GM23338 (cell line): ENCODE measurements at regions not wholly inside any gene's neighbourhood (a gene's known extent, or its start where the extent isn't known, plus 50 kb on each side); places are given as distances from the start of the nearest gene placed in this dataset.

Source experiments
- ATAC-seq: fragments of 200-7000 bp; cut with Tn5 transposase; 3 replicates; pipeline ENCODE4 v1.9.1; 2020
- DNase-seq: peaks from one replicate; pipeline ENCODE4 v3.0.0-alpha.2; 2015; ENCODE audit warnings: low spot score
- H2AFZ ChIP-seq: fragments of 200-600 bp; sonication (generic); 2 replicates; pipeline ENCODE4 v1.8.0; 2016; ENCODE audit warnings: antibody characterized with exemption, mild to moderate bottlenecking, moderate library complexity
- H3F3A ChIP-seq: fragments of 200-600 bp; sonication (generic); replicated peaks from 2 replicates; pipeline ENCODE4 v1.8.0; 2017; ENCODE audit warnings: antibody characterized with exemption, mixed run types, low read depth
- H3K27ac ChIP-seq: fragments of 200-600 bp; sonication (generic); 2 replicates; pipeline ENCODE4 v1.6.1; 2016; ENCODE audit warnings: low read depth
- H3K27me3 ChIP-seq: fragments of 200-600 bp; sonication (generic); 2 replicates; pipeline ENCODE4 v1.8.0; 2016; ENCODE audit warnings: mild to moderate bottlenecking, mixed run types, moderate library complexity; ENCODE audit not compliant: insufficient read depth
- H3K36me3 ChIP-seq: fragments of 200-600 bp; sonication (generic); 2 replicates; pipeline ENCODE4 v1.8.0; 2016; ENCODE audit warnings: mild to moderate bottlenecking; ENCODE audit not compliant: insufficient read depth
- H3K4me1 ChIP-seq: fragments of 200-600 bp; sonication (generic); 2 replicates; pipeline ENCODE4 v1.8.0; 2016; ENCODE audit warnings: mild to moderate bottlenecking, moderate library complexity; ENCODE audit not compliant: insufficient read depth
- H3K4me2 ChIP-seq: fragments of 200-600 bp; sonication (generic); 2 replicates; pipeline ENCODE4 v1.7.1; 2017; ENCODE audit warnings: mixed run types
- H3K4me3 ChIP-seq: fragments of 200-600 bp; sonication (generic); 2 replicates; pipeline ENCODE4 v1.6.1; 2016; ENCODE audit warnings: mixed run types
- H3K79me2 ChIP-seq: fragments of 200-600 bp; sonication (generic); replicated peaks from 2 replicates; pipeline ENCODE4 v1.8.0; 2017; ENCODE audit warnings: mild to moderate bottlenecking; ENCODE audit not compliant: insufficient read depth
- H3K9me2 ChIP-seq: fragments of 200-600 bp; sonication (generic); 2 replicates; pipeline ENCODE4 v1.8.0; 2017; ENCODE audit not compliant: insufficient read depth
- H4K20me1 ChIP-seq: fragments of 200-600 bp; sonication (generic); replicated peaks from 2 replicates; pipeline ENCODE4 v1.8.0; 2017; ENCODE audit warnings: mild to moderate bottlenecking; ENCODE audit not compliant: insufficient read depth
- H3K27ac Mint-ChIP-seq: 2 replicates; pipeline ENCODE4 v1.8.0; 2020; ENCODE audit warnings: inconsistent platforms, mild to moderate bottlenecking, moderate library complexity, mixed read lengths
- H3K27me3 Mint-ChIP-seq: 3 replicates; pipeline ENCODE4 v1.8.0; 2022; ENCODE audit warnings: low read depth, mild to moderate bottlenecking, moderate library complexity, mixed read lengths, inconsistent platforms; ENCODE audit not compliant: insufficient read depth, poor library complexity
- H3K36me3 Mint-ChIP-seq: 3 replicates; pipeline ENCODE4 v1.8.0; 2021; ENCODE audit warnings: low read depth, mild to moderate bottlenecking, inconsistent platforms, moderate library complexity, mixed read lengths
- H3K4me1 Mint-ChIP-seq: 3 replicates; pipeline ENCODE4 v1.8.0; 2020; ENCODE audit warnings: mild to moderate bottlenecking, inconsistent platforms, mixed read lengths
- H3K4me3 Mint-ChIP-seq: 3 replicates; pipeline ENCODE4 v1.8.0; 2021; ENCODE audit warnings: moderate library complexity, mild to moderate bottlenecking, inconsistent platforms, mixed read lengths
- H3K9me3 Mint-ChIP-seq: 3 replicates; pipeline ENCODE4 v1.8.0; 2020; ENCODE audit warnings: moderate library complexity, mild to moderate bottlenecking, inconsistent platforms, mixed read lengths
- CREB1 ChIP-seq: fragments of 250-450 bp; sonication (Bioruptor Pico); IDR thresholded peaks from 2 replicates; pipeline ENCODE4 v1.5.0; 2020; ENCODE audit warnings: low read depth, mild to moderate bottlenecking, moderate library complexity
- EZH2phosphoT487 ChIP-seq: fragments of 200-600 bp; sonication (generic); IDR thresholded peaks from one replicate; pipeline ENCODE4 v1.8.1; 2018; ENCODE audit warnings: antibody characterized with exemption; ENCODE audit not compliant: unreplicated experiment
- REST ChIP-seq: IDR thresholded peaks from one replicate; pipeline ENCODE4 v1.6.1; 2018; ENCODE audit warnings: antibody characterized with exemption; ENCODE audit not compliant: unreplicated experiment
- STAT1 ChIP-seq: IDR thresholded peaks from one replicate; pipeline ENCODE4 v1.6.1; 2016; ENCODE audit warnings: antibody characterized with exemption; ENCODE audit not compliant: unreplicated experiment
- ZNF114 ChIP-seq: fragments of 250-450 bp; sonication (Bioruptor Pico); IDR thresholded peaks from 2 replicates; pipeline ENCODE4 v1.5.0; 2020; ENCODE audit warnings: mild to moderate bottlenecking, moderate library complexity
- ZNF462 ChIP-seq: fragments of 250-450 bp; sonication (Bioruptor Pico); IDR thresholded peaks from 2 replicates; pipeline ENCODE4 v1.5.0; 2020; ENCODE audit warnings: mild to moderate bottlenecking, moderate library complexity

- TF ChIP-seq ZNF462 (CRISPR knock-in tag): no peak
- TF ChIP-seq STAT1: no peak
- TF ChIP-seq EZH2phosphoT487: no peak
Observed at GRCh38 chr7:65809982-65810288, 62.9 kb upstream of the VKORC1L1 start (continued).

GRCh38 chr7:65812281-65812680 is 60.6 kb upstream of the VKORC1L1 start:
- no peak overlapping the region for H3K4me3 Mint-ChIP-seq
- no peaks in the 10 kb centered on the region for H3K4me1 ChIP-seq
- DNase-seq (no peak), ATAC-seq (no peak)
- peaks cover 3% of the 10 kb centered on the region; the same call in 1 of the 3 replicates for H3K36me3 Mint-ChIP-seq
- no peaks in the 10 kb centered on the region for H3F3A ChIP-seq
- no peak overlapping the region for H3K4me3 ChIP-seq
- H3K79me2 ChIP-seq: no peaks in the 10 kb centered on the region
- H3K27ac ChIP-seq: 0 out of 2 replicates have a peak overlapping the region, but pooled peaks have one; percentile 19
- 0 out of 2 replicates have a peak overlapping the region, but pooled peaks have one; percentile 38 for H2AFZ ChIP-seq
- H3K4me2 ChIP-seq: no peak overlapping the region
- H4K20me1 ChIP-seq: no peaks in the 10 kb centered on the region
- H3K27ac Mint-ChIP-seq: no peak overlapping the region
- no peaks in the 10 kb centered on the region for H3K27me3 ChIP-seq
- H3K27me3 Mint-ChIP-seq: no peaks in the 10 kb centered on the region
- H3K9me3 Mint-ChIP-seq: no peaks in the 10 kb centered on the region
- H3K4me1 Mint-ChIP-seq: no peaks in the 10 kb centered on the region
- no peaks in the 10 kb centered on the region for H3K9me2 ChIP-seq
- H3K36me3 ChIP-seq: no peaks in the 10 kb centered on the region
- TF ChIP-seq EZH2phosphoT487 (no peak), REST (no peak), ZNF114 (CRISPR knock-in tag) (no peak), ZNF462 (CRISPR knock-in tag) (no peak), STAT1 (no peak), CREB1 (CRISPR knock-in tag) (no peak)
